Retinal pigment epithelial cell (primary cell): ENCODE measurements at regions not wholly inside any gene's neighbourhood (a gene's known extent, or its start where the extent isn't known, plus 50 kb on each side); places are given as distances from the start of the nearest gene placed in this dataset.

Experiments
- DNase-seq: peaks from one replicate; pipeline ENCODE4 v3.0.0-alpha.2; 2010; ENCODE audit warnings: low read depth
- H3K4me3 ChIP-seq: 2 replicates; pipeline ENCODE4 v1.5.1; 2011; ENCODE audit warnings: mild to moderate bottlenecking, low read length, control low read depth, moderate library complexity
- TF ChIP-seq, protein P1 (sequence below): conservative IDR thresholded peaks from 2 replicates; pipeline ENCODE4 v1.5.1; 2011; ENCODE audit warnings: low read depth, low read length, control low read depth, inconsistent platforms

DNA sequence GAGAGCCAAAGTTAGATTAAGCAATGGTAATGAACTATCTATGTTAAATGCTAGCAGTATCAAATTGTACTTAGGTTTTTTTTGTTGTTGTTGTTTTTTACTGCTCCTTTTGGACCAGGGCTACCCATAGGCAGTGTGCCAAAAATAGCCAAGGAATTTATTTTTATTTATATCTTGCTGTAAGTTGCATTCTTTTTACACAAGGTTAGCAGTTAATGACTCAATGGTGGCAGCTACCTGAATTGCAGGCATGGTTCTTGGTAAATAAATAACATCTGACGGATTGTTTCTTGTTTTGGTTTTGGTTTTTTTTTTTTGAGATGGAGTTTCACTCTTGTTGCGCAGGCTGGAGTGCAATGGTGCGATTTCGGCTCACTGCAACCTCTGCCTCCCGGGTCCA is 194.8 kb upstream of the TSC22D1 start:
- TF ChIP-seq, protein P1, sequence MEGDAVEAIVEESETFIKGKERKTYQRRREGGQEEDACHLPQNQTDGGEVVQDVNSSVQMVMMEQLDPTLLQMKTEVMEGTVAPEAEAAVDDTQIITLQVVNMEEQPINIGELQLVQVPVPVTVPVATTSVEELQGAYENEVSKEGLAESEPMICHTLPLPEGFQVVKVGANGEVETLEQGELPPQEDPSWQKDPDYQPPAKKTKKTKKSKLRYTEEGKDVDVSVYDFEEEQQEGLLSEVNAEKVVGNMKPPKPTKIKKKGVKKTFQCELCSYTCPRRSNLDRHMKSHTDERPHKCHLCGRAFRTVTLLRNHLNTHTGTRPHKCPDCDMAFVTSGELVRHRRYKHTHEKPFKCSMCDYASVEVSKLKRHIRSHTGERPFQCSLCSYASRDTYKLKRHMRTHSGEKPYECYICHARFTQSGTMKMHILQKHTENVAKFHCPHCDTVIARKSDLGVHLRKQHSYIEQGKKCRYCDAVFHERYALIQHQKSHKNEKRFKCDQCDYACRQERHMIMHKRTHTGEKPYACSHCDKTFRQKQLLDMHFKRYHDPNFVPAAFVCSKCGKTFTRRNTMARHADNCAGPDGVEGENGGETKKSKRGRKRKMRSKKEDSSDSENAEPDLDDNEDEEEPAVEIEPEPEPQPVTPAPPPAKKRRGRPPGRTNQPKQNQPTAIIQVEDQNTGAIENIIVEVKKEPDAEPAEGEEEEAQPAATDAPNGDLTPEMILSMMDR, result no peak
- no peak for DNase-seq
- H3K4me3 ChIP-seq, result no peak overlapping the region

GRCh38 chr13:44769686-44770085 is 193.6 kb upstream of the TSC22D1 start:
- DNase-seq, result no peak
- H3K4me3 ChIP-seq, result no peak overlapping the region
- TF ChIP-seq, protein P1, result no peak

DNA sequence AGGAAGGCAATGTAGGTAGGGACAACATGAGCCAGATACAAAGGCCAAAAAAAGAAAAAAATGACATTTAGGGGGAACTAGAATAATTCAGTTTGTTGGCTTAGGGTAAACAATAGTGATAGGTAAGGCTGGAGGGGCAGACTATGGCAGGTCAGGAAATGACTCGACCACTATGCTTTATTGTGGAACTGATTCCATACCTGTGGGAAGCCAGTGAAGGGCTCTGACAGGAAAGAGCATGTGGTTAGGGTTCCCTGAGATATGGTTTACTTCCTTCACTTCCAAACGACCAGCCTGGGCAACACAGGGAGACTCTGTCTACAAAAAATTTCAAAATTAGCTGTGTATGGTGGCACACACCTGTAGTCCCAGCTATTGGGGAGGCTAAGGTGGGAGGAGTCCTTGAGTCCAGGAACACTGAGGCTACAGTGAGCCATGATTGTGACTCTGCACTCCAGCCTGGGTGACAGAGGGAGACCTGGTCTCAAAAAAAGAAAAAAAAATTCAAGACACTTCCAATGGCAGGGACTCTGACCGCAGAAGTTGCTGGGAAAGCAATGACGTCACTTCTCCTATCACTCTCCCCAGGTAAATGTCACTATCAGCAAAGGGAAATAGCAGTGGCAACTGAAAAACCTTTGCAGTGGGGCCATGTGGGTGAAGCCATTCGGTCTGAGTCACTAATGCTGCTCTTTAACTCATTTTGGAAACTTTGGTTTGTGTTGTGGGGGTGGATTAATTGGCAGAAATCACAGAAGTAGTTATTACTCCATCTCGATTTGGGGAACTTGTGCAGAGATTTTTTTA is 192.8 kb upstream of the TSC22D1 start:
- no peak for DNase-seq
- TF ChIP-seq, protein P1, result no peak
- H3K4me3 ChIP-seq, result no peak overlapping the region

- TF ChIP-seq, protein P1, result no peak
- DNase-seq, result no peak
- H3K4me3 ChIP-seq, result no peak overlapping the region
Observed at GRCh38 chr13:44768239-44768638, 192.1 kb upstream of the TSC22D1 start.

- no peak overlapping the region for H3K4me3 ChIP-seq
- DNase-seq, result no peak
- TF ChIP-seq, protein P1, result no peak
Observed at GRCh38 chr13:44765001-44765471, 188.9 kb upstream of the TSC22D1 start.

GRCh38 chr13:44764302-44764692 is 188.2 kb upstream of the TSC22D1 start:
- DNase-seq, result no peak
- H3K4me3 ChIP-seq, result no peak overlapping the region
- TF ChIP-seq, protein P1, result no peak
